ENCODE measurements at regions not wholly inside any gene's neighbourhood (a gene's known extent, or its start where the extent isn't known, plus 50 kb on each side); places are given as distances from the start of the nearest gene placed in this dataset.

DNA sequence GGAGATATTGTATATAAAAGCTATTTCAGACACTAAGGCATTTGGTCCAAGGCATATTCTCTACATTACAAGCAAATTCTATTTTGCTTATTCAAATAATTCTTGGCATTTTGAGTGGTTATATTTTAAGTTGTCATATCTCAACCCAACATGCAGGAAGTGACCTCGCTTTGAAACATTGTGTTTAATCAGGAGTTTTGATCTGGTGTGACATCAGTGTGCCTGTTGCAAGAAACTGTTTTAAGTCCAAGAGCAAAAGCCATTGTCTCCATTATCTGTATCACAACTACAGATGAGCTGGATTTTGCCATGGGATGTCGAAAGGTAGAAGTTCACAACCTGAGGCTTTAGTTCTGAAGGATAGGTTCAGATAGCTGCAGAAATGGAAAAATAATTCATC lies 509.9 kb upstream of the ID4 start:
- no peak for TF ChIP-seq EZH2phosphoT487 (IDR thresholded peaks at IDR 0.05; ENCODE audit: low read length)
- TF ChIP-seq, protein P1, sequence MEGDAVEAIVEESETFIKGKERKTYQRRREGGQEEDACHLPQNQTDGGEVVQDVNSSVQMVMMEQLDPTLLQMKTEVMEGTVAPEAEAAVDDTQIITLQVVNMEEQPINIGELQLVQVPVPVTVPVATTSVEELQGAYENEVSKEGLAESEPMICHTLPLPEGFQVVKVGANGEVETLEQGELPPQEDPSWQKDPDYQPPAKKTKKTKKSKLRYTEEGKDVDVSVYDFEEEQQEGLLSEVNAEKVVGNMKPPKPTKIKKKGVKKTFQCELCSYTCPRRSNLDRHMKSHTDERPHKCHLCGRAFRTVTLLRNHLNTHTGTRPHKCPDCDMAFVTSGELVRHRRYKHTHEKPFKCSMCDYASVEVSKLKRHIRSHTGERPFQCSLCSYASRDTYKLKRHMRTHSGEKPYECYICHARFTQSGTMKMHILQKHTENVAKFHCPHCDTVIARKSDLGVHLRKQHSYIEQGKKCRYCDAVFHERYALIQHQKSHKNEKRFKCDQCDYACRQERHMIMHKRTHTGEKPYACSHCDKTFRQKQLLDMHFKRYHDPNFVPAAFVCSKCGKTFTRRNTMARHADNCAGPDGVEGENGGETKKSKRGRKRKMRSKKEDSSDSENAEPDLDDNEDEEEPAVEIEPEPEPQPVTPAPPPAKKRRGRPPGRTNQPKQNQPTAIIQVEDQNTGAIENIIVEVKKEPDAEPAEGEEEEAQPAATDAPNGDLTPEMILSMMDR (IDR thresholded peaks at IDR 0.05; ENCODE audit: low read length) = no peak

Measured in MM.1S (cell line).